Activated T-cell treated with anti-CD3 and anti-CD28 coated beads, Interleukin-2, amount 50 U/mL, for 48 hours (primary cell): ENCODE measurements at regions not wholly inside any gene's neighbourhood (a gene's known extent, or its start where the extent isn't known, plus 50 kb on each side); places are given as distances from the start of the nearest gene placed in this dataset.

Source experiments
- DNase-seq, 2 experiments: peaks; one replicate each; pipeline ENCODE4 v3.0.0-alpha.2; 2020

DNA sequence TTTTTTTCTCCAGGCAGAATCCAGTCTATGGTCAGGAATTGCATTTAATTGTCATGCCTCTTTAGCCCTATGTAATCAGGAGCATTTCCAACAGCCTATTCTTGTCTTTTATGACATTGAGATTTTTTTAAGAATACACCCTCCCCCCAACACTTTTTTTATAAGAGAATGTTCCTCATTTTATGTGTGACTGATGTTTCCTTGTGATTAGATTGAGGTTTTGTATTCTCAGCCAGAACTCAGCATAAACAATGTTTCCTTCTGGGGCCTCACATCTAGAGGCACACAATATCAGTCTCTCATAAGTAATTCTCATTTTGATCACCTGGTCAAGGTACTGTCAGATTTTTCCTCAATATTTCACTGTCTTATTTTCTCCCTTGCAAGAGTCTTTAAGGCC, 193.4 kb upstream of the PDE1C start:
- no peak for DNase-seq

DNA sequence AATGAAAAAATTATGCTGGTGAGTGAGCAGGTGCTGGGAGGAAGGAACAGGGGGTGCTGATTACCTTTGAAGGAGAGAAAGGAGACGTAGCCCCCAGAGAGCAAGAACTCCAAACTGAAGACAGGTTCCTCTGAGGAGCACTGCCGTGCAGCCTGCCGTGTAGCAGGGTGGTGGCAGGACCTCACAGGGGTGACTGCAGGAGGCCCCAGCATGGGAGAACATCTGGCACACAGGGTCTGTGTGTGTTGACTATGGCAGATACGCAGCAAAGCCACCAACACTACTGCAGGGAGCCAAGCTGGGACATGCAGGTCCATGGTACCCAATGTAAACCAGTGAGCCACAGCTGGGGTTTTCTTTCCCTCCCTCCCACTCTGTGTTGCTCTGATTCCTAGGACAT, 192.1 kb upstream of the PDE1C start:
- no peak for DNase-seq

DNA sequence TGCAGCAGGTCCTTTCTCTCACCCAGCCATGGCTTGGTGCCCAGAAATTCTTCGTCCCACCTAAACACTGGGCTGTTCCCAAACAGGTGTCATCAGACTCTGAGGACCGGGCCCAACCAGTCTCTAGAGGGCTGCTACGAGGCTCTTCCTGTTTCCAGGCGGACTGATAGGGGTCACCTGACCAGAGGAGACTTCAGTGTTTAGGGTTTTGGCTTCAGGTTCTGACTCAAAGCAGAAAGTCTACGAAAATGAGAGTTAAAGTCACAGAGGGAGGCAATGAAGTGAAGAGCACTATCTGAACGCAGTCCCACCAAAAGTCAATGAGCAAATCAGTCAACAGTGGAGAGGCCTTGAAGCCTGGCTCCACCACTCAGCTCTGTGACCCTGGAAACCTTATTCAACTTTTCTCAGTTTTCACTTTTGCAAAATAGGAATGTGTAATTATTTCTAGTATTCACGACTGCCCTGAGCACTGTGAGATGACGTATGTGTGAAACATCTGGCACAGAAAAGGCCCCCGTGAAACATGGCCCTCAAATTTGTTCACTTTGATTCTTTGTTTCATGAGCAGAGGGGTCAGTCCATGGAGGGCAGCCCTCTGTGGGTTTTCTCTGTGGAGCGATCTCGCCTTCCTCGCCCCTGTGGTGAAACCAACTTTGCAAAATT, 189.9 kb upstream of the PDE1C start:
- no peak for DNase-seq

DNA sequence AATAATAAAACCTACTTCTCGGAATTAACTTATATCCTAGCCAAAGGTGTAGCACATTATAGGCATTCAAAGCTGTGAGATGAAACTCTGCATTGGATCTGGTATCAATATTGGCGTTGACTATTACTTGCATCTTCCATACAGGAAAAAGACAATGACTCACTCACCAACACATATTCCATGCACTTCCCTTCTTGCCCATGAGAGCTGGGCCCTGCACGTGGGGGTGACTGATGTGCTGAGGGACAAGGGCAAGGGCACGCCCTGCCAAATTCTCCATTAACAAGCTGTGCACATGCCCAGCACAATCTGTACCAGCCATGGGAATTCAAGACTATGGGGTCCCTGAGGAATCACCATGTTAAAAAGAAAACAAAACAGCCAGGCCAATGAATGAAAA, 188.1 kb upstream of the PDE1C start:
- no peak for DNase-seq

DNA sequence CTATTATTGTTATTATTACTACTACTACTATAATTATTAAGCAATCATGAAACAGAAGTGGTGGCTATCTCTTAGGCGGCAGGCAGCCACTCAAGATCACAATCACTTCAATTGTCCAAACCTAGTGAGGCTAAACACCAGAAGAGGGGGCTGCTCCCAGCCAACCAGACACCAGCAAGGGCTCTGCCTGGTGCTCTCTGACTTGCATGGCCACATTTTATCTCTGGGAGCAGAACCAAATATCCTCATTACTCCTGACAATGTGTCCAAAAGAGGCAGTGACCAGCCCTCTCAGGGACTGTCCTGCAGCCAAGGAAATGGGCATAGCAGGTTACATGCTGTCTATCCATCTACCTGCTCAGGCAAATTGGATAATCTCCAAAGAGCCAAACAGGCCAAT, 187.4 kb upstream of the PDE1C start:
- no peak for DNase-seq

DNA sequence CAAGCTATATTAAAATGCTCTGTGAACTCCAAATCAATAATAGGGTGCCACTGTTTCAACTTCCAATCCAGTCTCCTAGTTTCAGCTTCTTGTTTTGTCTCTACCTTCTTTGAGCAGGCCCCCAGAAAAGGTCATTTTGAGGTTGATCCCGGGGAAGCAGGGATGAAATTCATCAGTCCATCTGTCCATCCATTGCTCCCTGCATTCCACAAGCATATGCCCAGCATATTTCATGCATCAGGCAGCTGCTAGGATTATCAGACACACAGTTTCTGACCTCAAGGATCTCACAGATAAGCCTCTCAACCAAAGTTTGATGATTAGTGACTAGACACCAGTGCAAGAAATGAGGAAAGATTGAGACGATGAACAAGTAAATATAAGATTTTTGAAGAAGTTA, 186.6 kb upstream of the PDE1C start:
- DNase-seq, result no peak

DNA sequence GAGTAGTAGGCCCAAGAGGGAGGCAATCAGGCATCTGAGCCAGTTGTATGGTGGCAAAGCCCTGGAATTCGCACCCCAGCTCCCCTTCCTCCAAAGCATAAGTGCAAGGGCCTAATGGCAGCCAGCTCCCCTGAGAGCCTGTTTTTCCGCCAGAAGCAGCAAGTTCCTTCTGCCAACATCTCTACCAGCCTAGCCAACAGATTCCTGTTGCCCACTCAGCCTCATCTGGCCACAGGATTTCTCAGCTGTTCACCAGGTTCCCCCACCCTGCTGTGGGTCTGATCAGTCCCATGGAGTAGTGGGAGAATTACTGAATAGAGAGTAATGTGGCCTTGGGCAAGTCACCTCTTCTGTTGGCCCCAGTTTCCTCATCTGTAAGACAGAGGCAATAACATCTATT, 186.2 kb upstream of the PDE1C start:
- no peak for DNase-seq

DNA sequence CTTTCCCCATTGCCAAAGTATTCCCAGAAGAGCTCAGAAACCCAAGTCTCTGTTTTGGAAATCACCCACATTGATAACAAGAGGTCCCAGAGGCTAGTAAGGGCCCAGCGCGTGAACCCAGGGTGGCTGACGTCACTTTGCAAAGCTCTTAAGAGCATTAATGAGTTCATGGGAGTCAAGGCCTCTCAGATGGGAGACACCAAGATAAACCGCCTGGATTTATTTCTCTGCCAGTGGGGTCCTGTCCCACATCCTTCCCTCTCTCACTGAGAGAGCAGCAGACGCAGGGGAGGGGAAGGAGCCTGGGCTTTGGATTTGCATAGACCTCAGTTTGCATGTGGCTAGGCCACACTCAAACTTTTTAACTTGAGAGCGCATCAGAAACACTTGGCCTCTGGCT, 184.8 kb upstream of the PDE1C start:
- DNase-seq, result no peak

DNA sequence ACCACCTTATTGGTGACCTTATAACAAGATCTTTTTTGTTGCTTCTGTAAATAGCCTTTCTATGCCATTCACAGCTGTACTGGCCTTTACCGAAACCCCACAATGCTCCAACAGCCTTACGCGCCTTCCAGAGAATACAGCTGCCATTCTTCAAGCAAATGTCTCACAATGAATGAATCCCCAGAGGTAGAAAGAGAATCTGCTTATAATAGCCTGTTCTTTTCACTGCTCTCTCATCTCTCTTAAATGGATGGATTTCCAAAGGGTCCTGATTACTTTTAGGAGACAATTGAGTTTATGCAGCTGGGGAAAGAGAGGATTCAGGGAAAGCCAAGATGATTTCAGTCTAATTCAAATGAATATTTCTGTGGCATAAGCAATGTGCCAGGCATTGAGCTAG, 183.1 kb upstream of the PDE1C start:
- no peak for DNase-seq

DNA sequence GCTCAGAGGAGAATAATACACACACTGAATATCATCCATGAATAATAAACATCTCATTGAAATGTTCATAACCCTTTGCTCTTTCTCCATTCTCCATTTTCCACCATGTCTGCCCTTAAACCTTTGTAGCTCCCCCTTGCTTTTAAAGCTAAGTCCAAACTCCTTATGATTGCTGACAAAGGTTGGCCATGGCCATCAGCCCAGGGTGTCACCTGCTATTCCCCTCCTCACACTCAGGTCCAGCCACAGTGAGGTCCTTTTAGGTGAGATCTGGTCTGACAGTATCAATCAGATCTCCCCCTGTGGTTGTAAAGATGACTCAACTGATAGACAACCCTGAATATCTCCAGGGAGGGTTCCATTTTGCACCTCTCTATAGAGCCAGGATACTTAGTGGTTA, 181.5 kb upstream of the PDE1C start:
- DNase-seq, result no peak

DNA sequence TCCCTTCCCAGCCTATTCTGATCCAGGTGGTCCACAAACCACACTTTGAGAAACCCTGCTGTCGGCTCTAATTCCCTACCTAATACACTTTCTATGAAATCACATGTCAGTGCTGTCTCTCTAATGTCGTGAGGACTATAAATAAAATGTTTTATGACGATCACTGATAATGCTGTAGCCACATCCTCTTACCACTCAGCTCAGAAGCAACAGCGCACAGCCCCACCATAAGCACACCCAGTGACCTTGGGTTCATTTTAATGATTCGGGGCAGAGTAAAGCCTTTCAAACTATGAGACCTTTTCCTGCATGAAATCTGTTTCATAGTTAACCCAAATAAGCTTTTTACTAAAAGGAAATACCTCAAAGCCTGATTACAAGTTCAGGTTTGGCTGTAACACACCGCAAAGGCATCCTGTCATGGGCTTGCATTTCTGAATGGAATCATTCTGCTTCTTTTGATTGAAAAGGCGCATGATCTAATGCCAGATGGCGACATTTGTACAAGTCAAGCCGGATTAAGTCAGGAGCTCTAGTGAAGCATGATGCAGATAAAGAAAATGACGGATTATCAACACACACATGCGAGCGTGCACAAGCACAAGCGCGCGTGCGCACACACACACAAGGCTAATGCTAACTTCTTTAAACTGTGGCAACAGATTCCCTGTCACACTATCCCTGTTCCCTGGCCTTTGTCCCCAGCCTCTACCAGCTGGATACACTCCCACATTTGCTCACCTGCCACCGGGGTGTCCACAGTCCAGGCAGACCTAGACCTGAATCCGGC, 180.5 kb upstream of the PDE1C start:
- no peak for DNase-seq

DNA sequence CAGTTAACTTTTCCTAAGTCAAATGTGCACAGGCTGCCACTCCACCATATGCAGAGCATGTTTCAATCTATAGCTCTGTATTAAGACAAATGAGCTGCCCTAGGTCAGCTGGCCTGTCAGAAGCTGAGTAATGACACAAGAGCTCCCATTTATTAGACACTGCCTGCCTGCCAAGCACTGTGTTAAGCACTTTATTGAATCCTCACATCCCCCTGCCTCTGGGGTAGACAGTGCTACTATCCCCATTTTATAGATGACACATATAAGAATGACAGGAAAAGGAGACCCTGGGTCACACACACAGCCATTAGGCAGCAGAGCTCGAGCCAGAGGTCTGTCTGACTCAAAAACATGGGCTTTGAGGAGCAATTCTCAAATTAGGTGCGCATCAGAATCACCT, 179.8 kb upstream of the PDE1C start:
- DNase-seq, result no peak

DNA sequence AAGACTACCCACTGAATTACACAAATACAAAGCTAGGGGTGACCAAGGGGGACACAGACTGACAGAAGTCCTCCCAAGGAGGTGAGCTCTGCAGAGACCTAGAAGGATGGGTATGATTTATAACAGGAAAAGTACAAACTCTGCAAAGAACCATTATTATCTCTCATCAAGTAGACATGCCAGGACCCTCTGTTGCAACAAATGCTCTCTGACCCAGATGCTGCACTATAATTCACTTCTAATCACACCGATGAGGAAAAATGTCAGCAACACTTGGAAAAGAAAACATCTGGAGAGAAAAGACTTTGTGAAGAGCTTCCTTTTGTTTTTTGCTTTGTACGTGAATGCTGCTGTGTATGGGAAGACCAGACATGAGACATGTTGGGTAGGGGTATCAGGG, 178.3 kb upstream of the PDE1C start:
- DNase-seq, result no peak

DNA sequence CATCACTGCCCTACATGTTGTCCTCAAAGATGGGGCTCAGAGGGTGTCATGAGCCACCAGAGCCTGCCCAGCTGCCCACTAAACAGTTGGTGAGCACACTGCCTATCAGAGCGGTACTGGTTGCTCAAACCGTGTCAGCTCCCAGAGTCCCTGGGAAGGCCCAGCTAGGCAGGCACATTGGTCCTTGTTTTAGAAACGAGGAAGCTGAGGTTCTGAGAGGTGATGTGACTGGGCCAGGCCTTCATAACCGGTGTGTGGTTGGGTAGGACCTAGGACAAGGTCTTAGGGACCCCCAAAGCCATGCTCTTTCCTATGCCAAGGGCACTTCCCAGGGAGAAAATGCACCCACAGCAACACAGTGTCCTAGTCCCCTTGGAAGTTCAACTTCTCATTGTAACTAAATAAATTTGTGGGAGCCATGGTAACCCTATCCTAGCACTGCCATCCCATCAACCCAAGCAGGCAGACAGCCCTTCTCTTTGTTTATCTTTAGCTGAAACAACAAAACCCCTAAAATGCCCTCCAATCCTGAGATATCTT, 174.7 kb upstream of the PDE1C start:
- no peak for DNase-seq

DNA sequence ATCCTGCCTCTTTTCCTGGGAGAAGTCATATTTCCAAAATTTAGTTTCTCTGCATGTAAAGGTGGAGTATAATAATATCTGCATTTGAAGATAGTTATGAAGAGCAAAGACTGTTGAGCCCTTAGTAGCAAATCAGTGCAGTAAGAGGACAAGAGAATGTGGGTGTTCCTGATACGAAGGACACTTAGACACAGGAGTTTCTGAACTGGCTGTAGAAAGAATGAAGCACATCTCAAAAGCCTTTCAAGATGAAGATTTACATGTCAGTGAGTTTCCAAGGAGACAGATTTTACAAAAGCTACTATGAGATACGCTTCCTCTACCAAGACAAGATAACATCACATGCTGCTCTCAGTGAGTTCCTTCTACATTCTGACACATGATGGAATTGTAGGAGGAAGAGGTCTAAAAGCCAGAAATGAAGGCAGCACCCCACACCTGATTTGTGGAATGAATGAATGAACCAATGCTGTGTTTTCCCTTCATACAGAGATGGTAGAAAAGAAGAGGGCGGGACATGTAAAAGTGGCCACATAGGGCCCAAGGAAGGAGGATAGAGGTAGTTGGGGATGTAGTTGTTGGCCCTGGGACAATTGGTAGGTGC, 173.6 kb upstream of the PDE1C start:
- no peak for DNase-seq

DNA sequence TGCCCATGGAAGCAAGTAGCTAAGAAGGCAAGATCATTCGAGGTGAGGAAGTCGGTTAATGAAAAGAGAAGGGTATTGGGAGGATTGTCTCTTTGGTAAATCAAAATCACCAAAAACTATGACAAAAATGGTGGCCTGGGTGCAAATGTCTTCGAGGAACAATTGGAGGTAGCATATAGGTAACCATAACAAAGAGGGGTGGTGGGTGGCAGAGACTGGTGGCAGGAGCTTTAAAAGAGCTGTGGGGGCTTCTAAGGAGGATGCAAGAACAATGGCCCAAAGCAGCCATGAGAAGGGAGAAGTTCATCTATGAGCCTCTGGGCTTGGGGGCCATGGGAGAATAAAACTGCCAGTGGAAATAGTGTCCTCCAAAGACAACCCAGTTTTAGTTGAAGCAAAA, 172.2 kb upstream of the PDE1C start:
- DNase-seq, result no peak

DNA sequence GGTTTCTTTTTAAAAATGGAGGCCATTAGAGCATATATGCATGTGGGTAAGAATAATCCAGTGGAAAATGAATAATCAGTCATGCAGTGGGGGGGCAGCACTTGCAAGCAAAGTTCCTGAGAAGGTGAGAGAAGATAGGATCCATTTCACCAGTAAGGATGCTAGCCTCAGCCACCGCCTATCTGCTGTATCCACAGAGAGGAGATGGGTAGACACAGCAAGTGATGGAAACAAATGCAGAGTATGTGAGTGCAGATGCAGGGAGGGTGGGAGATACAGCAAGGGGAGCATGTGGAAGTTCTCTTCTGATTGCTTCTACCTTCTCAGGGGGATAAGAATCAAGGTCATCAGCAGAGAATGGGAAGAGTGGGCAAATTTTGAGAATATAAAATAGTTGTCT, 171.4 kb upstream of the PDE1C start:
- DNase-seq, result no peak

DNA sequence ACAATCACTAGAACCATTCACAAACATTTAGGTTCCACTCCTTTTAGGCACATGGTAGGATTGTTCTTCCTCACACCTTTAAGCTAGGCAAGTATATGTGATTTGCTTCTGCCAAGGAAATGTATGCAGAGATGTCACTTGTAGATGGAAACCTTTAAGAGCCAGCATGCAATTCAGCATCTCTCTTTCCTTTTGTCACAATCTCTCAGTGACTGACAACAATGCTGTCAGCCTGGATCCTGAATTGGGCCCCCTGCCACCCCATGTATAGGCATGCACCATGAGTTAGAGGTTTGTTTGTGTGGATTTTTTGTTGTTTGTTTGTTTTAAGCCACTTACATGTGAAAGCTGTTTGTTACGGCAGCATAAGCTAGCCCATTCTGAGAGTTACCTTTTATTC, 169.6 kb upstream of the PDE1C start:
- no peak for DNase-seq

DNA sequence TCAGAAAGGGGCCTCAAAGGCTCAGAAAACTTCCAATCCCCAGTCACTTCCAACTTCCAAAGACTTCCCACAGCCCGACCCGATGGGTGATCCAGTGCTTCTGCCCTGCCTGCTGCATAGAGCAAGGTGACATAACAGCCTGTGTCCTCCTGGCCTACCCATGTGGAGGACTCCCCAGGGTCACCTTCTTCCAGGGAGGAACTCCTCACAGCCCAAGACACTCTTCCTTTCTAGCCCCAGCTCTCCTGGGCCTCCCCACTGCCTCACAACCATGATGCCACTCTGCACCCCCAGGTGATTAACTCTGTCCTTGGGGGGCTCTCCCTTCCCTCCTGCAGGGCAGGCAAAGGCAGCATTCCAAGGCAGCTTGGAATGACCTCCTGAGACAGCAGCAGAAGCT, 158.4 kb upstream of the PDE1C start:
- DNase-seq, result no peak

DNA sequence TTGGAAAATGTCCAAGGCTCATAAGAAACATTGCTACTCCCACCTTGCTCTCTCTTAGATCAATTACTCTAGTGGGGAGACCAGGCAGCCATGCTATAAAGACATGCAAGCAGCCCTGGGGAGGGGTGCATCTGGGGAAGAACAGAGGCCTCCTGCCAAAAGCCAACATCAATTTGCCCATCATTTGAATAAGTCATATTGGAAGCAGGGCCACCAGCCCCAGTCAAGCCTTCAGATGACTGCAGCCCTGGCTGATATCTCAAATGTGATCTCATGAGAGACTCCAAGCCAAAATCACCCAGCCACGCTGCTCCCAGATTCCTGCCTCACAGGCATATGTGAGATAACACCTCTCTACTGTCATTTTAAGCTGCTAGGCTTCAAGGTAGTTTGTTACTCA, 157.5 kb upstream of the PDE1C start:
- no peak for DNase-seq

DNA sequence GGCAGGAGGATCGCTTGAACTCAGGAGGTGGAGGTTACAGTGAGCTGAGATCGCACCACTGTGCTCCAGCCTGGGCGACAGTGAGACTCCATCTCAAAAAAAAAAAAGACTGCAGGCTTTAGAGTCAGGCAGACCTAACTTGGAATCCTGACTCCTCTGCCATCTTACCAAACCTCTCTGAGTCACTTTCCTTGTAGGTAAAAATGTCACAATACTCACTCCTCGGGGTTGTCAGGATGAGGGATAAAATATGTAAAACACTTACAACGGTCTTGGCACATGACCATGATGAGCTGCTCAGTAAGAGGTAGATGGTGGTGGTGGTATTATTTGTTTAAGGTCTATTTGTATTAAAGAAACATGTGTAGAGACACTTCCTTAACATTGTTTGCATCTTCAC, 154.1 kb upstream of the PDE1C start:
- no peak for DNase-seq

DNA sequence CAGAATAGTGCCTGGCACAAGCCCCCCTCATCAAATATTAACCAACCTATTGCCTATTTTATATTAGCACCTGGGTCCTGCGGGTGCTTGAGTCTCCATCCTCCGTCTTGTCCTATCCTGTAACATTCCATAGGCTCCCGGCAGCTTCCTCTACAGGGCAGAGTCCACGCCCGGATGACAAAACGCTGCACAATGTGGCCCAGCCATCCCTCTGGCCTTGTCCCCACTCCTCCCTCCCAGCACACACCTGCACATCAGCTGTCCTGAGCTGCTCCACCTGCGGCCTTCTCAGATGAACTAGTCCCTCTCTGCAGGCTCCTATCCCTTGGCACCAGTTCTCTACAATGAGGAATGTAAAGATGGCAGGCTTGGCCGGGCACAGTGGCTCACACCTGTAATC, 153.5 kb upstream of the PDE1C start:
- DNase-seq, result no peak

DNA sequence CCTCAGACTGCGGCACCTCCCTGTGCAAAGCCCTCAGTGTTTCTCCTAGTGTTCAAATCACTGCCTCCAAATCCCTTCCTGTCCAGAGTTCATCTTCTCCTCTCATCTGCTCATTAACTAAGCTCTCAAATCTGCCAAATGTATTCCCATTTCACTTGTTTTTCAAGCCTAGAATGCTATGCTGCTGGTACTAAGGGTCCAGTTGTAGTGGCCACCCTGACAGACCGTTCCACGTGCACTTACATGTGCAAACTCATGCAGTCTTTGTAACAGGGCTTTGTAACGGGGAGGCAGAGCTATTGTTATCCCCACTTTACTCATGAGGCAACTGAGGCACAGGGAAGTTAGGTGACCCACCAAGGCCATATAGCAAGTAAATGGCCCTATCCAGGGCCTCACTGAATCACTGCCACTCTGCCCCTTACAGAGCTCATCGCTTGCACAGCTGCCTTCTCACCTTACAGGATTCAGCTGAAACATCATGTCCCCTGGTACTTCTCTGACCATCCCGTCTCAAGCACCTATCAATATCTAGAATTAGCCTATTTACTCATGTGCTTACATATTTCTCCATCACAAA, 153.0 kb upstream of the PDE1C start:
- no peak for DNase-seq
